CD4-positive, alpha-beta T cell (primary cell): ENCODE measurements at regions not wholly inside any gene's neighbourhood (a gene's known extent, or its start where the extent isn't known, plus 50 kb on each side); places are given as distances from the start of the nearest gene placed in this dataset.

Experiments
- ATAC-seq: fragments of 200-7000 bp; cut with Tn5 transposase; one replicate; pipeline ENCODE4 v1.10.0; 2022; ENCODE audit warnings: mild to moderate bottlenecking; ENCODE audit not compliant: poor library complexity
- CTCF ChIA-PET: fragments of 350-600 bp; sonication (Branson Sonifier 250); formaldehyde crosslinking; loops from one replicate; lab custom pipeline; 2021; ENCODE audit warnings: antibody characterized with exemption, inconsistent platforms; lab: Charles Lee
- POLR2A ChIA-PET: fragments of 350-600 bp; sonication (Branson Sonifier 250); formaldehyde crosslinking; loops from one replicate; lab custom pipeline; 2021; ENCODE audit warnings: antibody characterized with exemption, inconsistent platforms; lab: Charles Lee
- DNase-seq, 14 experiments: peaks; one replicate each; pipeline ENCODE4 v3.0.0-alpha.2; 2013 to 2020; ENCODE audit warnings: mixed read lengths in 2 of 14
- H3K27ac ChIP-seq, 2 donors: one replicate each; pipeline versions ENCODE4 v1.5.1 to v1.7.0; 2013; ENCODE audit warnings: low read length in 2 of 2, low read depth in 1 of 2, mild to moderate bottlenecking in 1 of 2
- H3K27me3 ChIP-seq, 2 experiments: 1 replicate in 1 of 2; 2 replicates in 1 of 2; pipeline versions ENCODE4 v1.6.1 to v1.7.0; 2013; ENCODE audit warnings: low read length in 2 of 2, control low read depth in 1 of 2, mild to moderate bottlenecking in 1 of 2, moderate library complexity in 1 of 2; ENCODE audit not compliant: insufficient read depth in 2 of 2, control insufficient read depth in 1 of 2
- H3K36me3 ChIP-seq: one replicate; pipeline ENCODE4 v1.6.1; 2013; ENCODE audit warnings: low read length, control low read depth; ENCODE audit not compliant: insufficient read depth
- H3K4me1 ChIP-seq: one replicate; pipeline ENCODE4 v1.6.1; 2013; ENCODE audit warnings: low read length, control low read depth; ENCODE audit not compliant: insufficient read depth
- H3K4me3 ChIP-seq: one replicate; pipeline ENCODE4 v1.5.1; 2013; ENCODE audit warnings: mild to moderate bottlenecking, low read length, moderate library complexity
- H3K9me3 ChIP-seq, 2 experiments: 1 replicate in 1 of 2; 2 replicates in 1 of 2; pipeline versions ENCODE4 v1.6.1 to v1.7.0; 2013; ENCODE audit warnings: low read length in 2 of 2, mild to moderate bottlenecking in 2 of 2, control low read depth in 1 of 2, moderate library complexity in 1 of 2; ENCODE audit not compliant: control insufficient read depth in 1 of 2, insufficient read depth in 1 of 2
- H3K27ac Mint-ChIP-seq: one replicate; pipeline ENCODE4 v1.8.0; 2020; ENCODE audit warnings: mixed read lengths
- H3K27me3 Mint-ChIP-seq: one replicate; pipeline ENCODE4 v1.8.0; 2021; ENCODE audit warnings: mixed read lengths
- H3K36me3 Mint-ChIP-seq: one replicate; pipeline ENCODE4 v1.8.0; 2021; ENCODE audit warnings: low read depth, mixed read lengths
- H3K4me1 Mint-ChIP-seq: one replicate; pipeline ENCODE4 v1.8.0; 2021; ENCODE audit warnings: low read depth, mixed read lengths
- H3K4me3 Mint-ChIP-seq: one replicate; pipeline ENCODE4 v1.8.0; 2020; ENCODE audit warnings: mild to moderate bottlenecking, mixed read lengths
- H3K9me3 Mint-ChIP-seq: one replicate; pipeline ENCODE4 v1.8.0; 2020; ENCODE audit warnings: mixed read lengths
- intact Hi-C, 2 experiments: fragments of 100-400 bp; cut with DNase I in 1 of 2; cut with micrococcal nuclease in 1 of 2; formaldehyde crosslinking; loops; one replicate each; pipeline versions ENCODE4 v1.15.1 to v1.9.0; 2023 to 2025; cut with DNase I, micrococcal nuclease
- TF ChIP-seq, protein P1 (sequence below): fragments of 200-600 bp; IDR thresholded peaks from one replicate; pipeline ENCODE4 v1.8.0; 2022; ENCODE audit warnings: antibody characterized with exemption, mild to moderate bottlenecking

DNA sequence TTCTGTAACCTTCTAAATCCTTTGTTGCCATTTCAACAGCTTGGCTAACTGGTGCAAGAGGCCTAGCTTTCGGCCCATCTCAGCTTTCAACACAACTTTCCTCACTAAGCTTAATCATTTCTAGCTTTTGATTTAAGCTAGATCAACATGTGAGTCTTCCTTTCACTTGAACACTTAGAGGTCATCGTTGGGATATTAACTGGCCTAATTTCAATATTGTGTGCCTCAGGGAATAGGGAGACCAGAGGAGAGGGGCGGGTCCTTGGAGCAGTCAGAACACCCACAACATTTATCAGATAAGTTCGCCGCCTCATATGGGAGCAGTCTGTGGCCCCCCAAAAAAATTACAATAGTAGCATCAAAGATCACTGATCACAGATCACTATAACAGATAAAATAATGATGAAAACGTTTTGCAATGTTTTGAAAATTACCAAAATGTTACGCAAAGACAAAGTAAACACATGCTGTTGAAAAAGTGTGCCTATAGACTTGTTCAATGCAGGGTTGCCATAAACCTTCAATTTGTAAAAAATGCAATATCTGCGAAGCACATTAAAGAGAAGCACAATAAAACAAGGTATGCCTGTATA is 66.8 kb upstream of the PCSK1 start:
- no peak overlapping the region for H3K4me3 Mint-ChIP-seq
- TF ChIP-seq, protein P1, sequence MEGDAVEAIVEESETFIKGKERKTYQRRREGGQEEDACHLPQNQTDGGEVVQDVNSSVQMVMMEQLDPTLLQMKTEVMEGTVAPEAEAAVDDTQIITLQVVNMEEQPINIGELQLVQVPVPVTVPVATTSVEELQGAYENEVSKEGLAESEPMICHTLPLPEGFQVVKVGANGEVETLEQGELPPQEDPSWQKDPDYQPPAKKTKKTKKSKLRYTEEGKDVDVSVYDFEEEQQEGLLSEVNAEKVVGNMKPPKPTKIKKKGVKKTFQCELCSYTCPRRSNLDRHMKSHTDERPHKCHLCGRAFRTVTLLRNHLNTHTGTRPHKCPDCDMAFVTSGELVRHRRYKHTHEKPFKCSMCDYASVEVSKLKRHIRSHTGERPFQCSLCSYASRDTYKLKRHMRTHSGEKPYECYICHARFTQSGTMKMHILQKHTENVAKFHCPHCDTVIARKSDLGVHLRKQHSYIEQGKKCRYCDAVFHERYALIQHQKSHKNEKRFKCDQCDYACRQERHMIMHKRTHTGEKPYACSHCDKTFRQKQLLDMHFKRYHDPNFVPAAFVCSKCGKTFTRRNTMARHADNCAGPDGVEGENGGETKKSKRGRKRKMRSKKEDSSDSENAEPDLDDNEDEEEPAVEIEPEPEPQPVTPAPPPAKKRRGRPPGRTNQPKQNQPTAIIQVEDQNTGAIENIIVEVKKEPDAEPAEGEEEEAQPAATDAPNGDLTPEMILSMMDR, result no peak
- DNase-seq, result no peak
- no peaks in the 10 kb centered on the region for H3K9me3 Mint-ChIP-seq
- Histone ChIP-seq H3K27ac (no peak overlapping the region), H3K4me3 (no peak overlapping the region), H3K36me3 (no peaks in the 10 kb centered on the region), H3K27me3 (no peaks in the 10 kb centered on the region), H3K4me1 (no peaks in the 10 kb centered on the region), H3K9me3 (peaks cover 0 to 2% of the 10 kb centered on the region in 2 experiments)
- no peak for ATAC-seq
- H3K36me3 Mint-ChIP-seq, result no peaks in the 10 kb centered on the region
- intact Hi-C loops, result no loop called here
- no peak overlapping the region for H3K27ac Mint-ChIP-seq
- POLR2A ChIA-PET, result no interaction called here
- CTCF ChIA-PET, result no interaction called here
- H3K4me1 Mint-ChIP-seq, result no peaks in the 10 kb centered on the region
- H3K27me3 Mint-ChIP-seq, result no peaks in the 10 kb centered on the region

- Histone ChIP-seq H3K9me3 (no peaks in the 10 kb centered on the region), H3K4me3 (no peak overlapping the region), H3K27me3 (no peaks in the 10 kb centered on the region), H3K4me1 (no peaks in the 10 kb centered on the region), H3K27ac (no peak overlapping the region), H3K36me3 (no peaks in the 10 kb centered on the region)
- Mint-ChIP-seq H3K36me3 (no peaks in the 10 kb centered on the region), H3K4me3 (no peak overlapping the region), H3K27ac (no peak overlapping the region), H3K4me1 (no peaks in the 10 kb centered on the region), H3K9me3 (no peaks in the 10 kb centered on the region), H3K27me3 (no peaks in the 10 kb centered on the region)
- ChIA-PET POLR2A (no interaction called here), CTCF (no interaction called here)
- DNase-seq (no peak), ATAC-seq (no peak)
- TF ChIP-seq, protein P1, result no peak
- intact Hi-C loops, result no loop called here
Observed at GRCh38 chr5:96501991-96502646, 69.1 kb upstream of the PCSK1 start.

DNA sequence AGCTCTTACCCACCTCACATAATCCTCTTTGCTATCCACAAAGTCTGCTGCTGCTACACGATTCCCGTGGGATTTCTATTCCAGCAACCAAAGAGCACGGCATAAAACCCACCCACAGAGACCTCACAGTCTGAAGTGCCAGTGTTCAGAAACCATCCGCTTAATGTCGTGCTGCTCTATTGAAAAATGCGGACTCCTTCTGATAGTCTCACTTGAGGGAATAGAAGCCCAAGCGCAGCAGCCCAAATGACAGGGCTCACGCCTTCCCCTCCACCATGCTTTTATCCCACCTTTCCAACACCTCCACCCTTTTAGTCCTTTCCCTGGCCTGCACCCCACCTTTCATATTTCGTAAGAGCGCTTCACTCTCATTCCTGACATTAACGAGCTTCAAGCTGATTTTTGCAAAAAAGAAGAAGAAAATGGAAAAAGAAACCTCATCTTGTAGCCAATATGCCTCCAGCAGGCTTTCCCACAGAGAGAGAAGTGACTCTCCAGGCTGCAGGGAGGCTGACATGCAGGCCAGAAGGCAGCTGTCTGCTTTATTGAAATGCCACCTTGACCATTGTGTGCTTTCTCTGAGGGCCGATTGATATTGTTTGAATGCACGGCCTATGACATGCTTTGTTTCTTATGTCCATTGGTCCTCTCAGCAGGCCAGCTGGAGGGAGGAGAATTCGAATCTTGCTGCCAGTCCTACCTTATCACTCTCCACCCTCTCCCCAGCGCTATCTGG is 70.6 kb upstream of the PCSK1 start:
- Mint-ChIP-seq H3K4me1 (no peaks in the 10 kb centered on the region), H3K27ac (no peak overlapping the region), H3K9me3 (no peaks in the 10 kb centered on the region), H3K36me3 (no peaks in the 10 kb centered on the region), H3K27me3 (no peaks in the 10 kb centered on the region), H3K4me3 (no peak overlapping the region)
- POLR2A ChIA-PET, result no interaction called here
- Histone ChIP-seq H3K4me1 (no peaks in the 10 kb centered on the region), H3K36me3 (no peaks in the 10 kb centered on the region), H3K9me3 (no peaks in the 10 kb centered on the region), H3K27ac (no peak overlapping the region), H3K27me3 (no peaks in the 10 kb centered on the region), H3K4me3 (no peak overlapping the region)
- TF ChIP-seq, protein P1, result no peak
- ATAC-seq (no peak), DNase-seq (no peak)
- CTCF ChIA-PET, result no interaction called here
- intact Hi-C loops, result no loop called here
